OCI-LY7 (cell line): ENCODE measurements at regions not wholly inside any gene's neighbourhood (a gene's known extent, or its start where the extent isn't known, plus 50 kb on each side); places are given as distances from the start of the nearest gene placed in this dataset.

Source experiments
- CTCF ChIP-seq: fragments of 200-600 bp; sonication (generic); conservative IDR thresholded peaks from 2 replicates; pipeline ENCODE4 v1.5.1; 2014; ENCODE audit warnings: mild to moderate bottlenecking, antibody characterized with exemption, low read length, moderate library complexity, mixed read lengths
- EZH2phosphoT487 ChIP-seq: fragments of 200-600 bp; sonication (generic); IDR thresholded peaks from 2 replicates; pipeline ENCODE4 v1.6.1; 2018; ENCODE audit warnings: low read depth, borderline replicate concordance, mild to moderate bottlenecking, mixed run types, antibody characterized with exemption, low read length, moderate library complexity, mixed read lengths

- TF ChIP-seq CTCF: no peak
- TF ChIP-seq EZH2phosphoT487: no peak
Measured at GRCh38 chr11:70743941-70744351, 345.6 kb downstream of the CTTN start.
